HL-60 (cell line): ENCODE measurements at regions not wholly inside any gene's neighbourhood (a gene's known extent, or its start where the extent isn't known, plus 50 kb on each side); places are given as distances from the start of the nearest gene placed in this dataset.

Source experiments
- DNase-seq, 2 experiments: peaks; one replicate each; pipeline ENCODE4 v3.0.0-alpha.2; 2010 to 2020; ENCODE audit warnings: low read depth in 1 of 2, low spot score in 1 of 2
- H3K27ac ChIP-seq: fragments of 250-450 bp; sonication (Bioruptor Pico); replicated peaks from 2 replicates; pipeline ENCODE4 v1.5.1; 2020; ENCODE audit warnings: mild to moderate bottlenecking, moderate library complexity
- H3K27me3 ChIP-seq: fragments of 250-450 bp; sonication (Bioruptor Pico); 2 replicates; pipeline ENCODE4 v1.5.1; 2021; ENCODE audit warnings: mild to moderate bottlenecking, moderate library complexity; ENCODE audit not compliant: insufficient read depth, poor library complexity, severe bottlenecking
- H3K4me3 ChIP-seq: replicated peaks from 2 replicates; pipeline ENCODE4 v1.5.1; 2011; ENCODE audit warnings: mild to moderate bottlenecking, control low read depth, low read length; ENCODE audit not compliant: insufficient read depth
- CTCF ChIP-seq: IDR thresholded peaks from one replicate; pipeline ENCODE4 v1.5.1; 2011; ENCODE audit warnings: low read length, control low read depth, inconsistent platforms; ENCODE audit not compliant: insufficient read depth
- GABPA ChIP-seq: IDR thresholded peaks from 2 replicates; pipeline ENCODE4 v1.6.1; 2012; ENCODE audit warnings: low read depth
- POLR2AphosphoS5 ChIP-seq: IDR thresholded peaks from 2 replicates; pipeline ENCODE4 v1.6.1; 2012; ENCODE audit warnings: low read depth
- REST ChIP-seq: IDR thresholded peaks from 2 replicates; pipeline ENCODE4 v1.6.1; 2012; ENCODE audit warnings: low read depth; ENCODE audit not compliant: insufficient replicate concordance
- SPI1 ChIP-seq: IDR thresholded peaks from 2 replicates; pipeline ENCODE4 v1.6.1; 2012; ENCODE audit warnings: low read depth, mild to moderate bottlenecking, borderline replicate concordance

- no peak for DNase-seq
- TF ChIP-seq REST (no peak), POLR2AphosphoS5 (no peak), CTCF (no peak), GABPA (no peak), SPI1 (no peak)
- Histone ChIP-seq H3K27ac (no peak overlapping the region), H3K4me3 (no peak overlapping the region), H3K27me3 (no peaks in the 10 kb centered on the region)
Observed at GRCh38 chr3:78545827-78546226, 1222.0 kb downstream of the ROBO1 start.
